Glomerular endothelial cell (primary cell): ENCODE measurements at regions not wholly inside any gene's neighbourhood (a gene's known extent, or its start where the extent isn't known, plus 50 kb on each side); places are given as distances from the start of the nearest gene placed in this dataset.

Experiments used
- DNase-seq: peaks from one replicate; pipeline ENCODE4 v3.0.0-alpha.2; 2011; ENCODE audit warnings: low read depth, low spot score; ENCODE audit errors: extremely low read depth

- no peak for DNase-seq
Measured at GRCh38 chr12:85352016-85352415, 72.0 kb downstream of the ALX1 start.

- no peak for DNase-seq
Measured at GRCh38 chr12:85356596-85357385, 76.8 kb downstream of the ALX1 start.

- DNase-seq: no peak
Measured at GRCh38 chr12:85357609-85358008, 77.6 kb downstream of the ALX1 start.

DNA sequence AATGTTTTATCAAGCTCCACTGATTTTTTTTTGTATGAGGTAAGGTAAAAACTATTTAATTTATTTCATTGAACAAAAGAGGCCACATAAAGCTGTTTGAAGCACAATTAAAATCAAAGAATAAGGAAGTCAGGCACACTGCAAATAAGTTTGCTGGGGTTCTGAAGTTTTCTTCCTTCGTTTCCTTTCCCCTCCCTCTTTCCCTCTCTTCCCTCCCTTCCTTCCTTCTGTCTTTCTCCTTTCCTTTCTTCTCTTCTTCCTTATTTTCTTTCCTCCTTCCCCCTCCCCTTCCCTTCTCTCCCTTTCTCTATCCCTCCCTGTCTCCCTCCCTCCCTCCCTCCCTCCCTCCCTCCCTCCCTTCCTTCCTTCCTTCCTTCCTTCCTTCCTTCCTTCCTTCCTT, 78.7 kb downstream of the ALX1 start:
- DNase-seq: no peak

- DNase-seq: no peak
Measured at GRCh38 chr12:85363382-85364190, 83.6 kb downstream of the ALX1 start.

- no peak for DNase-seq
Measured at GRCh38 chr12:85367936-85368335, 87.9 kb downstream of the ALX1 start.

DNA sequence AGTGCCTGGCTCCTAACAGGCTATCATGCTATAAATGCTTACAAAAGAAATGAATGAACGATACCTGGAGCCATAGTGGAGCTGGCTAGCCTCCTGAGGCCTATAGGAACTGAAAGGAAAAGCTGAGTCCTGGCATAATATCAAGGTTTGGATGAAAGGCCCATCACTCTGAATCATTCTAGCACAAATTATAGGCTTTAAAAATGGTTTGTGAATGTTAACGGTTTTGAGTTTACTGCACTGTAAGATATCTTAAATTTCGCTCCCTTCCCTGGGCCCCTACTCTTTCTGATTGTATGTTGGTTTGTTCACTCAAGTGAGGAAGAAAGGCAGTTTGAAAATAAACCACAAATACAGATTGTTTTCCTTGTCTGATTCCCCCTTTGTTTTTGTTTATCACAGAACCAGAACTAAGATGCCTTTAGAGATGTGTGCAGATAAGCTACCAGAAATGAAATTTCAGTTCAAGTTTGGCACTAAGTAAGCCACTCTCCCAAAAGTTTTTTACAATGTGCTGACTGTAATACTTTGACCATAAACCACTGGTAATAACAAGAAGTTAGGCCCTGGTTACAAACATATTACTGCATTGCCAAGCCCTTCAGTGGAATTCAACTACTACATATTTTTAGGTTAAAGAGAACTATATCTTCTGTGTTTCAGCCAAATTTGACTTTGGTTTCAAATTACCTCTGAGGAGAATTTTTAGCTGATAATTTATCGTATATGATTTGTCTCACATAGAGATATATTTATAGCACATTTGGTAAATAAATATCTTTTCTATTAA, 89.5 kb downstream of the ALX1 start:
- DNase-seq: no peak

- DNase-seq: no peak
Measured at GRCh38 chr12:85373045-85373444, 93.0 kb downstream of the ALX1 start.

- no peak for DNase-seq
Measured at GRCh38 chr12:85374981-85375380, 95.0 kb downstream of the ALX1 start.

- no peak for DNase-seq
Measured at GRCh38 chr12:85385406-85385805, 105.4 kb downstream of the ALX1 start.

DNA sequence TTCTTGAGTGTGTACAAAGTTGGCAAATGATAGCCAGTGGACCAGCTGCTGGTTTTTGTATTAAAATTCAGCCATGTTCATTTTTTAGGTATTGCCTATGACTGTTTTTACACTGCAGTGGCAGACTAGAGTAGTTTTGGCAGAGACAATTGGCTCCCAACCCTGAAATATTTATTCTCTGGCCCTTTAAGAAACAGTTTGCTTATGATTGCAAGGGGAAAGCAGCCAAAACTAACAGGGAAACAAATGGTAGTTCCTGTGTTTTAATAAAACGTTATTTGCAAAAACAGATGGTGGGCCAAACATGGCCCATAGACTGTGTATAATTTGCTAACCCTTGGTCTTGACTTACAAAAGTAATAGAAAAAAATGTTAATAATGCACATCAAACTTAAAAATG, 110.2 kb downstream of the ALX1 start:
- no peak for DNase-seq

- DNase-seq: no peak
Measured at GRCh38 chr12:85392508-85392907, 112.5 kb downstream of the ALX1 start.

DNA sequence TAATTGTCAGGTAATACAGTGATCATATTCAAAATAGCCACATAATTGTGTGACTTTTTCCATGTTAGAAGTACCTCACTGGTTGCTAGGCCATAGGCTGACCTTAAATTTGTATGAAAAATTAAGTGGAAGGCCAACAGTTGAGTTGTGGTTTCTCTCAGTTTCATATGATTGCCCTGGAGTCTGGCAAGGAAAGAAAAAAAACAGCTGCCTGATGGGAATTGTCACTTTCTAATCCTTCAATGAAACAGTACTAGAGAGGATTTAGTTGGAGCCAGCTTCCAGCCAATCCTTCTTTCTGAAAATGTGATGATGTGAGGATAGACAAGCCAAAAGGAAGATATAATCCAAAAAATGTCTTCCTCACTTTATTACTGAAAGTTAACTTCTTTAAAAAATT, 113.6 kb downstream of the ALX1 start:
- no peak for DNase-seq

GRCh38 chr12:85394065-85394464, 114.0 kb downstream of the ALX1 start:
- DNase-seq: no peak

- no peak for DNase-seq
Measured at GRCh38 chr12:85394809-85395208, 114.8 kb downstream of the ALX1 start.

GRCh38 chr12:85405262-85405661, 125.2 kb downstream of the ALX1 start:
- DNase-seq: no peak

GRCh38 chr12:85405781-85406522, 125.9 kb downstream of the ALX1 start:
- DNase-seq: no peak

- DNase-seq: no peak
Measured at GRCh38 chr12:85413266-85413665, 133.2 kb downstream of the ALX1 start.

DNA sequence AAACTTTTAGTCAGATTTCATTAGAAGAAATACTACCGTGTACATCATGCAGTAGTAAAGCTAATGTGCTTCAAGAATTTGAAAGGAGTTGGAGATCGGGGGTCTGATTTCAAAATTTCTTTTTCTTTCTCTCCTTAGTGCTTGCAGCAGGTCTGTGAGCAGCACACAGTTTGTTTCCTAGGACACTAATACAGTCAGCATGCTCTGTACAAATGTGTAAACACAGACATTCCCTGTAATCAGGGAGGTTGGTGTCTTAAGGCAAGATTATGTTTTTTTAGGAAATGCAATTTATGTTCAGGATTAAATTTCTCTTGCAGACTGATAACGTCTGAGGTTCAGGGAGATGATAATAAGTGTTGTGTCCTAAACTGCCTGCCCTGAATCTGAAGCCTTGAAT, 142.7 kb downstream of the ALX1 start:
- no peak for DNase-seq

DNA sequence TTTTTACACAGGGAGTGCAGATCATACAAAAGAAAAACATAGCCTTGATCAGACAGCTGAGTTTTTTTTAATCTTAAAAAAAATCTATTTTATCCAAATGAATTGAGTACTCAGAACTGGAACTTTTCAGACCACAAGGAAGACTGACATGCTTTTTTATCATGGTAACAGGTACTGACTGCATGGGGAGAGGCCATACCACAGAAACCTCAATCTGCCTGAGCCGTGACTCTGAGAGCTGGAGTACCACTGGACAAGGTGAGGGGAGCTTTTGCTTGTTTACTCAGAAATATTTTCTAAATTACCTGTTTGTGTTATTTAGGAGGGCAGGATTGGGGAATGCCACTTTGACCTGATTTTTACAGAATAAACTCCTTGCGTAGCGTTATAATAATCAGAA, 143.9 kb downstream of the ALX1 start:
- no peak for DNase-seq
